ENCODE measurements at regions not wholly inside any gene's neighbourhood (a gene's known extent, or its start where the extent isn't known, plus 50 kb on each side); places are given as distances from the start of the nearest gene placed in this dataset.
A peak's percentile ranks its signal among the peaks of the same experiment; 100 is the strongest.
"Not testable (repeated sequence)": the region's sequence is repeated elsewhere in the genome, so short reads cannot be mapped to it uniquely, and the experiment has no call there.

DNA sequence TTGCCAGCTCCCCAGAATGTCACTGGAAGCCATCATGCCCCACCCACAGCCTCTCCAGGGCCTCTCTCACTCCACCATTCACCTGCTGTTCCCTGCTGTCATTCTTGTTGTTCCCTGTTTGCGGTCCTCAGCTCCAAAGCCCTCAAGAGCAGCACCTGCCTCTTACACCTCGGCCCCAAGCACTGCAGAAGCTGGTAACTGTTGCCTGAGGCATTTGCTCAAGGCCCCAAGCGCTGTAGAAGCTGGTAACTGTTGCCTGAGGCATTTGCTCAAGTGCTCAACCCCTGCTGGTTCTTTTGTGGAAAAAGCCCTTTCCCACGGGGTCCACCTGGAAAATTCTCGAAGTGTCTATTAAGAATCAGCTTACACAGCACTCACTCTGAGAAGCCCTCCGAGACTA lies 78.0 kb downstream of the ARL6IP4 start:
- H3K27ac Mint-ChIP-seq, result peak overlapping the region; percentile 71
- H3K27me3 Mint-ChIP-seq, result no peaks in the 10 kb centered on the region
- no peaks in the 10 kb centered on the region for H3K36me3 Mint-ChIP-seq
- H3K9me3 Mint-ChIP-seq, result no peaks in the 10 kb centered on the region
- H3K4me1 Mint-ChIP-seq, result peaks cover 49% of the 10 kb centered on the region
- H3K4me3 Mint-ChIP-seq, result no peak overlapping the region
- ATAC-seq, result no peak

DNA sequence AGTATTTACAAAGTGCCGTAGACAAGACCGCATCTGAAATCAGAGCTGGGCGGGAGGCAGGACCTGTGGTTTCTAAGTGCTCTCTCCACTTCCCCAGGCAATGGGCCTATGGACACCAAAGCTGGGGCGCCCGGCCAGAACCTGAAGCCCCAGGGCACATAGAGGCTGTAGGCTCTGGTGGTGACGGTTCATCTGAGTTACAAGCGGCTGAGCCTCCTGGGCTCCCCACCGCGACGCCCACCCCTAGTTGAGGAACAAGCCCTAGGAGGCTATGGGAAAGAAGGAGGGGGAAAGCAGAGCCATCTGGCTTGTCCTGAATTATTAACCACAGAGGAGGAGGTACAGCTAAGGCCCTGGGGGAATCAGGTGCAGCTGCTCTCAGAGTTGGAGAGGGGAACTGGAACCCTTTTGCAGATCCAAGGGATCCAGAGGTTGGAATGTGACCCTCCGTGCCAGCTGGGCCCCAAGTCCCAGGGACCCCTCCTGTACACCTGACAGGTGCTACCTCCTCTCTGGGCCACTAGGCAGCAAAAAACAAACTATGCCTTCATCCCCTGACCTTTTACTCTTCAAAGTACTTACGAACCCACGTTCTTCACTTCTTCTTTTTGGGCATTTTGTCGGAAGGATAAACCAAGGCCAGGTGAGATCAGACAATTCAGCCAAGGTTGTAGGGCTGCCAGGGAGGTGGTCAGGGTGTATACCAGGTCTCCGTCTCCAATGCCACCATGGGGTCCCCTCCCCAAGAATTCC lies 77.2 kb downstream of the ARL6IP4 start:
- H3K27ac Mint-ChIP-seq, result peak overlapping the region; percentile 71
- H3K27me3 Mint-ChIP-seq, result no peaks in the 10 kb centered on the region
- no peaks in the 10 kb centered on the region for H3K9me3 Mint-ChIP-seq
- H3K4me3 Mint-ChIP-seq, result no peak overlapping the region
- no peaks in the 10 kb centered on the region for H3K36me3 Mint-ChIP-seq
- peaks cover 41% of the 10 kb centered on the region for H3K4me1 Mint-ChIP-seq
- peak; percentile 83 for ATAC-seq

DNA sequence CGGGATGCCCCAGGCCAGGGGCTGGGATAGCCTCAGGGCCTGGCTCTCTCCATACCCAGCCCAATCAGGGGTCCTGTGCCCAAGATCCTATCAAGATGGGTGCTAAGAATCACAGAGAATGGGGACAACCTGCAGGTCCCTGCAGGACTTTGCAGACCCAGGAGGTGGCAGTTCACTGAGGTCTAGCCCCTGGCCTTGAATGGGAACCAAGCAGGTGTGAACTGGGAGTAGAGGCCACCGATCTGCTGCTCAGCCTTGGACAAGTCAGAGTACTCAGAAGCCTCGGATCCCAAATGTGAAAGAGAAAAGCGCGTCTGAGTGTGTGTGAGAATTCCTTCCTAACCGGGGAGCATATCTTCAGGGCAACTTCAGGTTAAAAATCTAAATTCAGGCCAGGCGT lies 76.2 kb downstream of the ARL6IP4 start:
- no peaks in the 10 kb centered on the region for H3K36me3 Mint-ChIP-seq
- H3K27me3 Mint-ChIP-seq, result no peaks in the 10 kb centered on the region
- no peak overlapping the region for H3K4me3 Mint-ChIP-seq
- peaks cover 32% of the 10 kb centered on the region for H3K4me1 Mint-ChIP-seq
- H3K27ac Mint-ChIP-seq, result no peak overlapping the region
- no peaks in the 10 kb centered on the region for H3K9me3 Mint-ChIP-seq
- no peak for ATAC-seq

- no peak overlapping the region for H3K4me3 Mint-ChIP-seq
- H3K36me3 Mint-ChIP-seq, result no peaks in the 10 kb centered on the region
- H3K4me1 Mint-ChIP-seq, result peaks cover 30% of the 10 kb centered on the region
- no peak overlapping the region for H3K27ac Mint-ChIP-seq
- no peaks in the 10 kb centered on the region for H3K9me3 Mint-ChIP-seq
- no peaks in the 10 kb centered on the region for H3K27me3 Mint-ChIP-seq
- no peak for ATAC-seq
These were observed 75.6 kb downstream of the ARL6IP4 start for GRCh38 chr12:123056053-123056452.

DNA sequence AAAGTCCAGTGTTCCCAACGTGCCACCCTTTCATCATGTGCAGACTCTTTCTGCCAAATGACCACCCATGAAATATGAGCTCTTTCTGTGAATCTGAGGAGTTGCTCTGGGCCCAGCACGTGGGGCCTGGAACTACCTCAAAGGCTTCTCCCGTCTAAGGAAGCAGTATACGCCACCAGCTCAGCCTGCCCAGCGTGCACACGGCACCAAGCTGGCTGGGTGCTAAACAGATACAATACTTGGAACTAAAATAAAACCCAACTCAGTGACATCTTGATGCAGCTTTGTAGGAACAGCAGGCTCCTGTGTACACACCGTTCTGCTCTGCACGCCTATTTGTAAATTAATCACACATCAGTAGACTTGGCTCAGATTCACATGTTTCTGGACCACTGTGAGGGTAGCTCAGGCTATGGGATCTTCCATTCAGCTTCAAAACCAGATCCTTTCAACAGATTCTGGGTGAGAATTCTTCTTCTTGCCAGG lies 74.8 kb downstream of the ARL6IP4 start:
- Mint-ChIP-seq H3K27ac (no peak overlapping the region), H3K36me3 (no peaks in the 10 kb centered on the region), H3K9me3 (no peaks in the 10 kb centered on the region), H3K4me1 (peaks cover 28% of the 10 kb centered on the region), H3K4me3 (no peak overlapping the region), H3K27me3 (no peaks in the 10 kb centered on the region)
- no peak for ATAC-seq

DNA sequence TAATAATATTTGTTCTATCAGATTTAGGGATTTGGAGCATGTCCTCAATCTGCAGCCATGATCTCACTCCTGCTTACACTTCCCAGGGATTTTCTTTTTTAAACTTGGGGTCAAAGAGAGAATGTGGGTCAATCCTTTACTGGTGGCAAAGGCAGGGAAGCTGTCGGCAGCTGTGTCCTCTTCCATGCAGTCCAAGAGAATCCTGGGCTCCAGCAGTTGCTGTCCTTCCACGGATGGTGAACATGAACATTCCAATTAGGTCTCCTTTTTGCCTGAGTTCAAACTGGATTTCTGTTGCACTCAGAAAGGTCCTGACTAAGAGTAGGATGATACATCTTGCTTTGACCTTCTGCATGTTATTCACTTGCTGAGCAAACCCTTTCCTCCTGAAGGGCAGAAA lies 73.9 kb downstream of the ARL6IP4 start:
- ATAC-seq, result no peak
- Mint-ChIP-seq H3K4me1 (peaks cover 28% of the 10 kb centered on the region), H3K27me3 (no peaks in the 10 kb centered on the region), H3K36me3 (no peaks in the 10 kb centered on the region), H3K27ac (no peak overlapping the region), H3K4me3 (no peak overlapping the region), H3K9me3 (no peaks in the 10 kb centered on the region)

DNA sequence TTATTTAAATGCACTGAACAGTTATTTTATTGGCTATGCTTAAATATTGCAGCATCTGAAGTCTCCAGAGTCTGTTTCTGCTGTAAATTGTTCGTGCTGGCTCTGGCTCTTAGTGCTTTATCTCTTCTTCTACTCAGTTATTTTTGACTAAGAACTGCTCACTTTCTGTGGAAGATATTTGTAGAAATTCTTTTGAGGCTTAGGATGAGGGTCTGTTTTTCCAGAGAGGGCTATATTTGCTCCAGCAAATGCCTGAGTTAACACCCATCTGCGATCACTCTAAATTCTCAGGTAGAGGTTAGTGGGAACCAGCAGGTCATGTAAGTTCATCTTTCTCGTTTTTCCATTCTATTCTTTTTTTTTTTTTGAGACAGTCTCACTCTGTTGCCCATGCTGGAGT lies 71.1 kb downstream of the ARL6IP4 start:
- no peak overlapping the region for H3K27ac Mint-ChIP-seq
- no peaks in the 10 kb centered on the region for H3K27me3 Mint-ChIP-seq

GRCh38 chr12:123050913-123051312 lies 70.4 kb downstream of the ARL6IP4 start:
- Mint-ChIP-seq H3K36me3 (no peaks in the 10 kb centered on the region), H3K27ac (no peak overlapping the region), H3K9me3 (no peaks in the 10 kb centered on the region), H3K4me3 (no peak overlapping the region), H3K27me3 (no peaks in the 10 kb centered on the region), H3K4me1 (peaks cover 5% of the 10 kb centered on the region)
- ATAC-seq, result no peak

More for the DNA sequence above, 71.1 kb downstream of the ARL6IP4 start:
- H3K36me3 Mint-ChIP-seq, result no peaks in the 10 kb centered on the region
- ATAC-seq, result no peak
- peaks cover 6% of the 10 kb centered on the region for H3K4me1 Mint-ChIP-seq
- no peak overlapping the region for H3K4me3 Mint-ChIP-seq
- no peaks in the 10 kb centered on the region for H3K9me3 Mint-ChIP-seq

- H3K4me1 Mint-ChIP-seq, result peaks cover 5% of the 10 kb centered on the region
- no peaks in the 10 kb centered on the region for H3K27me3 Mint-ChIP-seq
- H3K36me3 Mint-ChIP-seq, result no peaks in the 10 kb centered on the region
- peak; percentile 43 for ATAC-seq
- H3K4me3 Mint-ChIP-seq, result no peak overlapping the region
- no peak overlapping the region for H3K27ac Mint-ChIP-seq
- H3K9me3 Mint-ChIP-seq, result no peaks in the 10 kb centered on the region
These were observed 69.9 kb downstream of the ARL6IP4 start for GRCh38 chr12:123050331-123050831.

DNA sequence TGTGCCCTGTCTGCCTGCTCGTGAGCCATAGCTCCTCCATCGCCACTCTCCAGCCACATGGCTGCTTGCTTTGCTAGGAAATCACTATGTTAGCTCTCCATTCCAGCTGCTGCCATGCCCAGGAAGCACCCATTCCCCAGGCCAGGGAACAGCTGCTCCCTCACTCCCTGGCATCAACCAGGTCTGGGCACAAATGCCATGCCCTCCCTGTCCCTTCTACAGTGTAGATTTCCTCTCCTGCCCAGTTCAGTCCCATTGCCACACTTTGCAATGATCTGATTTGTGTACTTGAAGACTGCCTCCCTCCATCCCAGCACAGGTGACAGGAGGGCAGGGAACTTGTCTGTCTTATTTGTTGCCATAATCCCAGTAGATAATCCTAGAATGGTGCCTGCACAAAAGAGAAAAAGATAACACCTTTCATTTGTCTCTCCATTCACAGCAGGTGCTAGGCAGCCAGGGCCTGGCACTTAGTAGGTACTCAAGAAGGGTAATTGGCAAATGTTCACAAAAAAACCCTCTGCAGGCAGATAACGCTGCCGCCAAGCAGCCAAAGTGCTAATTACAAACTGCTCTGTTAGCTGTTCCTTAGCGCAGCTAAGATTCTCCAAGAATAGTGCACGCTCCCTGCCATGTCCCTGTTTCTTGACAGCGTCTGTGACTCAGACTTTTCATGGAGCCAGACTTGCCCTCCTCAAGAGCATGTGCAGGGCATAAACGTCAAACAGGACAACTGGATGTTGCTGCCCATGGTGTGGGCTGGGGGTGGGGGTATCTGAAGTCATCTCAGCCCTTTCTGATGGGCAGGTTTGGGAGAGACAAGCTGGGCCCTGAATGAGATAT lies 69.1 kb downstream of the ARL6IP4 start:
- peaks cover 12% of the 10 kb centered on the region for H3K4me1 Mint-ChIP-seq
- H3K27me3 Mint-ChIP-seq, result no peaks in the 10 kb centered on the region
- no peaks in the 10 kb centered on the region for H3K9me3 Mint-ChIP-seq
- ATAC-seq, result no peak
- no peak overlapping the region for H3K4me3 Mint-ChIP-seq
- no peak overlapping the region for H3K27ac Mint-ChIP-seq
- H3K36me3 Mint-ChIP-seq, result no peaks in the 10 kb centered on the region

- H3K9me3 Mint-ChIP-seq, ATAC-seq, H3K27ac Mint-ChIP-seq, H3K4me3 Mint-ChIP-seq, H3K36me3 Mint-ChIP-seq, H3K27me3 Mint-ChIP-seq: not testable (repeated sequence)
- peaks cover 24% of the 10 kb centered on the region for H3K4me1 Mint-ChIP-seq
These were observed 67.4 kb downstream of the ARL6IP4 start for GRCh38 chr12:123047892-123048291.

DNA sequence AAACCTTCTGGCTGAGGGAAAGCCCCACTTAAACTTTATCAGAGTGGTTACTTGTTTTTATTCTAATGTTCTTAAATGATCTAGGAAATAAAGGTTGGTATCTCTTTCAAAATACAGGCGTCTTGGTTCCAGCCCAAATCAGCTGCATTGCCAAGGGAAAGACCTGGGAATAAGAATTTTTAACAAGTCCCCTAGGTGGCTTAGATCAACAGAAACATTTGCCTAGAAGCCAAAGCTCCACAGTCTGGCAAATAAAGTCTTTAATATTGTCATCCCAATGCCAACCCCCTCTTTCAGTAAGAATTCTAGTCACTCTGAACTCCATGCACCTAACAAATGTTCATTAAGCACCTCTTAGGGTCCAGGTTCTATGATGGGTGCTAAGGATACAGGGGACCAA lies 66.8 kb downstream of the ARL6IP4 start:
- Mint-ChIP-seq H3K27ac (no peak overlapping the region), H3K4me3 (no peak overlapping the region), H3K36me3 (no peaks in the 10 kb centered on the region), H3K4me1 (peaks cover 24% of the 10 kb centered on the region), H3K9me3 (no peaks in the 10 kb centered on the region), H3K27me3 (no peaks in the 10 kb centered on the region)
- no peak for ATAC-seq

DNA sequence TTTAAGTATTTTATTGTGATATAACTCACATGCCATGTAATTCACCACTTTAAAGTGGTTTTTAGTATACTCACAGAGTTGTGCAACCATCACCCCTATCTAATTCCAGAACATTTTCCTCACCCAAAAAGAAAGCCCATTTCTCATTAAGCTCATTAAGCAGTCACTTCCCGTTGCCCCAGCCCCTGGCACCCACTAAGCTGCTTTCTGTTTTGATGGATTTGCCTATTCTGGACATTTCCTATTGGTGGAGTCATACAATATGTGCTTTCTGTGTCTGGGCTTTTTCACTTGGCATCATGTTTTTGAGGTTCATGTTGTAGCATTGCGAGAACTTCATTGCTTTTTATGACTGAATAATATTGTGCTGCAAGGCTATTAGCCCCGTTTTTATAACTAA lies 66.0 kb downstream of the ARL6IP4 start:
- no peak overlapping the region for H3K27ac Mint-ChIP-seq
- no peaks in the 10 kb centered on the region for H3K27me3 Mint-ChIP-seq
- no peak for ATAC-seq
- peaks cover 22% of the 10 kb centered on the region for H3K4me1 Mint-ChIP-seq
- no peaks in the 10 kb centered on the region for H3K36me3 Mint-ChIP-seq
- H3K9me3 Mint-ChIP-seq, result no peaks in the 10 kb centered on the region
- H3K4me3 Mint-ChIP-seq, result no peak overlapping the region

DNA sequence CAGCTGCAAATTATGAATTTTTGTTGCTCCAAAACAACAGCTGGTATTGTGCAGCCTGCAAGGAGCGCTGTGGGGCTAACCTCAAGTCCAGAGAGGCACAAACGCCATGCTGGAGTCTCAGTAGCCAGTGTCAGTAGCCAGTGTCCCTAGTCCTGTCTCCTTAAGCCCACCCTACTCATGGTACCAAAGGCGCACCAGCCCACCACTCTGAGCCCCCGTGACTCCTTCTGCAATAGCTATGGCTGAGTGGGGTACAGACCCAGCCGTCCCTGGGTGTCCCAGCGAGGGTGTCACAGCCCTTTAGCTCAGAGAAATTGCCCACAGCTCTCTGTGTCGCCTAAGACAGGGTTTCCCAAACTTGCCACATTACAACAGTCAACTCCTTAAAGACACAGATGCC lies 65.2 kb downstream of the ARL6IP4 start:
- Mint-ChIP-seq H3K27ac (no peak overlapping the region), H3K4me3 (no peak overlapping the region), H3K4me1 (peaks cover 19% of the 10 kb centered on the region), H3K9me3 (no peaks in the 10 kb centered on the region), H3K36me3 (no peaks in the 10 kb centered on the region), H3K27me3 (no peaks in the 10 kb centered on the region)
- no peak for ATAC-seq

- H3K27ac Mint-ChIP-seq, result no peak overlapping the region
- peaks cover 19% of the 10 kb centered on the region for H3K4me1 Mint-ChIP-seq
- H3K9me3 Mint-ChIP-seq, result no peaks in the 10 kb centered on the region
These were observed 63.9 kb downstream of the ARL6IP4 start for GRCh38 chr12:123044351-123044750.

More at GRCh38 chr12:123044351-123044750, 63.9 kb downstream of the ARL6IP4 start:
- no peak overlapping the region for H3K4me3 Mint-ChIP-seq
- no peak for ATAC-seq
- no peaks in the 10 kb centered on the region for H3K36me3 Mint-ChIP-seq
- H3K27me3 Mint-ChIP-seq, result no peaks in the 10 kb centered on the region
